Neural cell (in vitro differentiated cells): ENCODE measurements at regions not wholly inside any gene's neighbourhood (a gene's known extent, or its start where the extent isn't known, plus 50 kb on each side); places are given as distances from the start of the nearest gene placed in this dataset.

ENCODE experiments used
- H2AFZ ChIP-seq: fragments of 200-600, 300-800 bp; sonication (generic), shearing (Covaris generic); 2 replicates; pipeline ENCODE4 v1.6.0; 2014; ENCODE audit warnings: low read depth, mild to moderate bottlenecking, antibody characterized with exemption, low read length, moderate library complexity
- H3F3A ChIP-seq: fragments of 200-600 bp; shearing (Covaris generic); 2 replicates; pipeline ENCODE4 v1.6.1; 2016; ENCODE audit warnings: mild to moderate bottlenecking, moderate library complexity, mixed read lengths, antibody characterized with exemption, low read length; ENCODE audit not compliant: insufficient read depth, poor library complexity, severe bottlenecking
- H3K27ac ChIP-seq: fragments of 200-600, 300-800 bp; sonication (generic), shearing (Covaris generic); 2 replicates; pipeline ENCODE4 v1.5.1; 2014; ENCODE audit warnings: mild to moderate bottlenecking, low read length, moderate library complexity
- H3K27me3 ChIP-seq: fragments of 300-800, 200-600 bp; sonication (generic), shearing (Covaris generic); 2 replicates; pipeline ENCODE4 v1.6.0; 2014; ENCODE audit warnings: mild to moderate bottlenecking, low read depth, low read length, moderate library complexity; ENCODE audit not compliant: insufficient read depth
- H3K36me3 ChIP-seq: fragments of 300-800, 200-600 bp; sonication (generic), shearing (Covaris generic); 2 replicates; pipeline ENCODE4 v1.5.1; 2014; ENCODE audit warnings: mild to moderate bottlenecking, antibody characterized with exemption, low read length, moderate library complexity; ENCODE audit not compliant: insufficient read depth
- H3K4me2 ChIP-seq: fragments of 300-800, 200-600 bp; sonication (generic), shearing (Covaris generic); 2 replicates; pipeline ENCODE4 v1.6.0; 2014; ENCODE audit warnings: mild to moderate bottlenecking, low read length
- H3K4me3 ChIP-seq: fragments of 300-800, 200-600 bp; sonication (generic), shearing (Covaris generic); 2 replicates; pipeline ENCODE4 v1.5.1; 2014; ENCODE audit warnings: mild to moderate bottlenecking, low read length, moderate library complexity
- H3K79me2 ChIP-seq: fragments of 200-600 bp; shearing (Covaris generic); replicated peaks from 2 replicates; pipeline ENCODE4 v1.6.0; 2014; ENCODE audit warnings: mild to moderate bottlenecking, low read length, moderate library complexity; ENCODE audit not compliant: insufficient read depth
- H3K9ac ChIP-seq: fragments of 300-800, 200-600 bp; sonication (generic), shearing (Covaris generic); 2 replicates; pipeline ENCODE4 v1.6.1; 2016; ENCODE audit warnings: mild to moderate bottlenecking, low read length, mixed read lengths
- H3K9me2 ChIP-seq: fragments of 200-600 bp; shearing (Covaris generic); 2 replicates; pipeline ENCODE4 v1.6.1; 2016; ENCODE audit warnings: mild to moderate bottlenecking, low read length, mixed read lengths; ENCODE audit not compliant: insufficient read depth
- H3K9me3 ChIP-seq: fragments of 200-600, 300-800 bp; sonication (generic), shearing (Covaris generic); 2 replicates; pipeline ENCODE4 v1.6.1; 2016; ENCODE audit warnings: mild to moderate bottlenecking, mixed run types, low read length, moderate library complexity, mixed read lengths
- H4K20me1 ChIP-seq: fragments of 200-600 bp; shearing (Covaris generic); 2 replicates; pipeline ENCODE4 v1.6.1; 2016; ENCODE audit warnings: mild to moderate bottlenecking, mixed run types; ENCODE audit not compliant: insufficient read depth
- EP300 ChIP-seq: fragments of 450-650 bp; conservative IDR thresholded peaks from 2 replicates; pipeline ENCODE4 v1.6.1; 2014; ENCODE audit warnings: antibody characterized with exemption, mild to moderate bottlenecking, moderate library complexity; ENCODE audit not compliant: poor library complexity, severe bottlenecking
- EZH2 ChIP-seq: fragments of 200-600, 300-800 bp; shearing (Covaris generic), sonication (generic); IDR thresholded peaks from 2 replicates; pipeline ENCODE4 v1.6.1; 2014; ENCODE audit warnings: antibody characterized with exemption, low read length, borderline replicate concordance, mild to moderate bottlenecking; ENCODE audit not compliant: insufficient read depth, poor library complexity, severe bottlenecking
- MXI1 ChIP-seq: fragments of 450-650 bp; conservative IDR thresholded peaks from 2 replicates; pipeline ENCODE4 v1.6.1; 2014; ENCODE audit warnings: antibody characterized with exemption, mild to moderate bottlenecking; ENCODE audit not compliant: poor library complexity, severe bottlenecking
- POLR2AphosphoS5 ChIP-seq: IDR thresholded peaks from 2 replicates; pipeline ENCODE4 v1.6.1; 2012
- RAD21 ChIP-seq: fragments of 450-650 bp; conservative IDR thresholded peaks from 2 replicates; pipeline ENCODE4 v1.6.1; 2014; ENCODE audit warnings: antibody characterized with exemption, mild to moderate bottlenecking, moderate library complexity
- SMC3 ChIP-seq: fragments of 450-650 bp; conservative IDR thresholded peaks from 2 replicates; pipeline ENCODE4 v1.6.1; 2014; ENCODE audit warnings: antibody characterized with exemption, mild to moderate bottlenecking, moderate library complexity; ENCODE audit not compliant: poor library complexity
- TAF1 ChIP-seq: IDR thresholded peaks from 2 replicates; pipeline ENCODE4 v1.6.1; 2012; ENCODE audit warnings: low read depth
- TF ChIP-seq, protein P1 (sequence below): fragments of 450-650 bp; IDR thresholded peaks from 2 replicates; pipeline ENCODE4 v1.5.1; 2014; ENCODE audit warnings: antibody characterized with exemption, mild to moderate bottlenecking, moderate library complexity; ENCODE audit not compliant: poor library complexity, severe bottlenecking
- TF ChIP-seq, protein P2 (sequence below): IDR thresholded peaks from 2 replicates; pipeline ENCODE4 v1.6.1; 2012; ENCODE audit warnings: borderline replicate concordance

GRCh38 chr13:64985075-64985474 is 2245.1 kb downstream of the PCDH9 start:
- Histone ChIP-seq H3K9me2 (no peaks in the 10 kb centered on the region), H3K27me3 (no peaks in the 10 kb centered on the region), H2AFZ (no peak overlapping the region), H4K20me1 (no peaks in the 10 kb centered on the region), H3K79me2 (no peaks in the 10 kb centered on the region), H3K4me3 (no peak overlapping the region), H3K27ac (no peak overlapping the region), H3F3A (no peaks in the 10 kb centered on the region), H3K9ac (no peak overlapping the region), H3K4me2 (no peak overlapping the region), H3K36me3 (no peaks in the 10 kb centered on the region), H3K9me3 (no peaks in the 10 kb centered on the region)
- no peak for TF ChIP-seq TAF1
- no peak for TF ChIP-seq EZH2
- TF ChIP-seq RAD21 = no peak
- TF ChIP-seq EP300 = no peak
- TF ChIP-seq, protein P1, sequence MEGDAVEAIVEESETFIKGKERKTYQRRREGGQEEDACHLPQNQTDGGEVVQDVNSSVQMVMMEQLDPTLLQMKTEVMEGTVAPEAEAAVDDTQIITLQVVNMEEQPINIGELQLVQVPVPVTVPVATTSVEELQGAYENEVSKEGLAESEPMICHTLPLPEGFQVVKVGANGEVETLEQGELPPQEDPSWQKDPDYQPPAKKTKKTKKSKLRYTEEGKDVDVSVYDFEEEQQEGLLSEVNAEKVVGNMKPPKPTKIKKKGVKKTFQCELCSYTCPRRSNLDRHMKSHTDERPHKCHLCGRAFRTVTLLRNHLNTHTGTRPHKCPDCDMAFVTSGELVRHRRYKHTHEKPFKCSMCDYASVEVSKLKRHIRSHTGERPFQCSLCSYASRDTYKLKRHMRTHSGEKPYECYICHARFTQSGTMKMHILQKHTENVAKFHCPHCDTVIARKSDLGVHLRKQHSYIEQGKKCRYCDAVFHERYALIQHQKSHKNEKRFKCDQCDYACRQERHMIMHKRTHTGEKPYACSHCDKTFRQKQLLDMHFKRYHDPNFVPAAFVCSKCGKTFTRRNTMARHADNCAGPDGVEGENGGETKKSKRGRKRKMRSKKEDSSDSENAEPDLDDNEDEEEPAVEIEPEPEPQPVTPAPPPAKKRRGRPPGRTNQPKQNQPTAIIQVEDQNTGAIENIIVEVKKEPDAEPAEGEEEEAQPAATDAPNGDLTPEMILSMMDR = no peak
- no peak for TF ChIP-seq SMC3
- TF ChIP-seq POLR2AphosphoS5 = no peak

GRCh38 chr13:64962404-64962803 is 2267.7 kb downstream of the PCDH9 start:
- TF ChIP-seq POLR2AphosphoS5 (no peak), RAD21 (no peak), EZH2 (no peak), EP300 (no peak), SMC3 (no peak), TAF1 (no peak), MXI1 (no peak)
- TF ChIP-seq, protein P1 = no peak
- TF ChIP-seq, protein P2, sequence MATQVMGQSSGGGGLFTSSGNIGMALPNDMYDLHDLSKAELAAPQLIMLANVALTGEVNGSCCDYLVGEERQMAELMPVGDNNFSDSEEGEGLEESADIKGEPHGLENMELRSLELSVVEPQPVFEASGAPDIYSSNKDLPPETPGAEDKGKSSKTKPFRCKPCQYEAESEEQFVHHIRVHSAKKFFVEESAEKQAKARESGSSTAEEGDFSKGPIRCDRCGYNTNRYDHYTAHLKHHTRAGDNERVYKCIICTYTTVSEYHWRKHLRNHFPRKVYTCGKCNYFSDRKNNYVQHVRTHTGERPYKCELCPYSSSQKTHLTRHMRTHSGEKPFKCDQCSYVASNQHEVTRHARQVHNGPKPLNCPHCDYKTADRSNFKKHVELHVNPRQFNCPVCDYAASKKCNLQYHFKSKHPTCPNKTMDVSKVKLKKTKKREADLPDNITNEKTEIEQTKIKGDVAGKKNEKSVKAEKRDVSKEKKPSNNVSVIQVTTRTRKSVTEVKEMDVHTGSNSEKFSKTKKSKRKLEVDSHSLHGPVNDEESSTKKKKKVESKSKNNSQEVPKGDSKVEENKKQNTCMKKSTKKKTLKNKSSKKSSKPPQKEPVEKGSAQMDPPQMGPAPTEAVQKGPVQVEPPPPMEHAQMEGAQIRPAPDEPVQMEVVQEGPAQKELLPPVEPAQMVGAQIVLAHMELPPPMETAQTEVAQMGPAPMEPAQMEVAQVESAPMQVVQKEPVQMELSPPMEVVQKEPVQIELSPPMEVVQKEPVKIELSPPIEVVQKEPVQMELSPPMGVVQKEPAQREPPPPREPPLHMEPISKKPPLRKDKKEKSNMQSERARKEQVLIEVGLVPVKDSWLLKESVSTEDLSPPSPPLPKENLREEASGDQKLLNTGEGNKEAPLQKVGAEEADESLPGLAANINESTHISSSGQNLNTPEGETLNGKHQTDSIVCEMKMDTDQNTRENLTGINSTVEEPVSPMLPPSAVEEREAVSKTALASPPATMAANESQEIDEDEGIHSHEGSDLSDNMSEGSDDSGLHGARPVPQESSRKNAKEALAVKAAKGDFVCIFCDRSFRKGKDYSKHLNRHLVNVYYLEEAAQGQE = no peak
- Histone ChIP-seq H3K27ac (no peak overlapping the region), H3K9me3 (no peaks in the 10 kb centered on the region), H3F3A (no peaks in the 10 kb centered on the region), H3K9me2 (no peaks in the 10 kb centered on the region), H3K36me3 (no peaks in the 10 kb centered on the region), H3K79me2 (no peaks in the 10 kb centered on the region), H3K27me3 (no peaks in the 10 kb centered on the region), H3K9ac (no peak overlapping the region), H3K4me3 (no peak overlapping the region), H3K4me2 (no peak overlapping the region), H4K20me1 (no peaks in the 10 kb centered on the region), H2AFZ (no peak overlapping the region)
